ENCODE measurements at regions not wholly inside any gene's neighbourhood (a gene's known extent, or its start where the extent isn't known, plus 50 kb on each side); places are given as distances from the start of the nearest gene placed in this dataset.
"Not testable (repeated sequence)": the region's sequence is repeated elsewhere in the genome, so short reads cannot be mapped to it uniquely, and the experiment has no call there.

DNA sequence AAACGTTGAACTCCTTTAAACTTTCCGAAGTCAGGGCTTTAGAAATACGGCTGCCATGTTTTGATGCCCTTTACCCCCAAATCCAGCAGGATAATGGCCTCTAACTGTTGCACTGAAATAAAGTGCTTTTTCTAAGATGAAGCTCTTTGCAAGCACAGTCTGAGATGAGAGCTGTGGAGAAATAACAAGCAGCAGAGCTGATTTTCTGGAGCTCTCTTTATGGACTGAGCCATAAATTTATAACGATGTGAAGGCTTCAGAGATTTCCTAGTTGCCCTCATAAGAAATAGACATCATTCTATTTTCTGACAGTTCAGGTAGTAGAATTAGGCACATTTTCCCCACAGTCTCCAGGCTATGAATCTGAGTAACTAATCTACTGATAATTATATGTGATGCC lies 567.3 kb downstream of the PDHA2 start:
- TF ChIP-seq POLR2AphosphoS5 (IDR thresholded peaks at IDR 0.05) (no peak), EP300 (IDR thresholded peaks at IDR 0.05; ENCODE audit: low read depth) (no peak), POLR2A (IDR thresholded peaks at IDR 0.05) (no peak)
- TF ChIP-seq, protein P1, sequence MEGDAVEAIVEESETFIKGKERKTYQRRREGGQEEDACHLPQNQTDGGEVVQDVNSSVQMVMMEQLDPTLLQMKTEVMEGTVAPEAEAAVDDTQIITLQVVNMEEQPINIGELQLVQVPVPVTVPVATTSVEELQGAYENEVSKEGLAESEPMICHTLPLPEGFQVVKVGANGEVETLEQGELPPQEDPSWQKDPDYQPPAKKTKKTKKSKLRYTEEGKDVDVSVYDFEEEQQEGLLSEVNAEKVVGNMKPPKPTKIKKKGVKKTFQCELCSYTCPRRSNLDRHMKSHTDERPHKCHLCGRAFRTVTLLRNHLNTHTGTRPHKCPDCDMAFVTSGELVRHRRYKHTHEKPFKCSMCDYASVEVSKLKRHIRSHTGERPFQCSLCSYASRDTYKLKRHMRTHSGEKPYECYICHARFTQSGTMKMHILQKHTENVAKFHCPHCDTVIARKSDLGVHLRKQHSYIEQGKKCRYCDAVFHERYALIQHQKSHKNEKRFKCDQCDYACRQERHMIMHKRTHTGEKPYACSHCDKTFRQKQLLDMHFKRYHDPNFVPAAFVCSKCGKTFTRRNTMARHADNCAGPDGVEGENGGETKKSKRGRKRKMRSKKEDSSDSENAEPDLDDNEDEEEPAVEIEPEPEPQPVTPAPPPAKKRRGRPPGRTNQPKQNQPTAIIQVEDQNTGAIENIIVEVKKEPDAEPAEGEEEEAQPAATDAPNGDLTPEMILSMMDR (IDR thresholded peaks at IDR 0.05): no peak
- Histone ChIP-seq H3K9me3 (no peaks in the 10 kb centered on the region), H3K4me1 (no peaks in the 10 kb centered on the region), H3K36me3 (no peaks in the 10 kb centered on the region), H3K4me3 (no peak overlapping the region), H3K27me3 (no peaks in the 10 kb centered on the region), H3K27ac (no peak overlapping the region)
- no peak for DNase-seq
- intact Hi-C loops (cut with DNase I; ENCODE audit: low total_unique reads) (no loop called here), in situ Hi-C loops (cut with MboI; ENCODE audit: low pct_ligation_motif_present in 1 of 4, low pct_unique_long_range_greater_than_20kb in 1 of 4, low sequenced_read_pairs in 3 of 4) (no loop called here)
- 71% methylated on average over 4 of the region's 4 CpGs; no CpG with 5 or more reads in 1 of the 2 donors for WGBS, 2 donors (ENCODE audit: low coverage in 1 of 2)

DNA sequence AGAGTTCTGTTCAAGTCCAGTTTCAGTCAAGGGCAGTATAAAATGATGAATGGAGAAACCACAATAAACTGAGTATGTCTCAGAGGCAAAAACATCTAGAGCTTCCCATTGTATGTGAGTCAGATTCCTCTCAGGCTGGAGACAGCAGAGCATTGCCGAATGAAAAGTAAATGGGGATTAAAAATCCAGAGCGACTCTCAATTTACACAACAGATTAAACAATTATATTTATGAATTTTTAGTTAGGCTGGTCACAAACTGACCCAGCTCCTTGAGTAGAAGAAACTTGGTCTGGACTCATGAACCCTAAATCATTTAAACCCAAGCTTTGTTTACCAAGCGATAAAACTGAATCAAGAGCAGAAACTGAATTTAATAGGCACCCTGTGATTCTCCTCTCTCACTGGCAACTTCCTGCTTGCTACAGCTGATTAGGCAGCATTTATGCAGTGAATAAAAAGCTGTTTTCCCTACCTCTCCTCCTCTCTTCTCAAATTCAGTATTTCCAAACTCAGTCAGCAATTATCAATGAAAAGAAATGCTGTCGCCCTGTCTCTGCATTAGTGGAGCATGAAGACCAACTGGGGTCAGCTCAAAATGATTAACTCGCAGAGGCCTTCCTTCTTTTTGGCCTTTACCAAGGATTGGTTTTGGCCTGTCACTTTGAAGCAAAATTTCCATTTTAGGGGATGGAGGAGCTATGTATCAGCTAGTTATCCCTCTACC lies 568.0 kb downstream of the PDHA2 start:
- no peaks in the 10 kb centered on the region for H3K27me3 ChIP-seq
- in situ Hi-C loops (cut with MboI; ENCODE audit: low pct_ligation_motif_present in 1 of 4, low pct_unique_long_range_greater_than_20kb in 1 of 4, low sequenced_read_pairs in 3 of 4): no loop called here
- intact Hi-C loops (cut with DNase I; ENCODE audit: low total_unique reads): no loop called here
- TF ChIP-seq, protein P1 (IDR thresholded peaks at IDR 0.05): no peak
- H3K4me1 ChIP-seq: no peaks in the 10 kb centered on the region
- no peak overlapping the region for H3K4me3 ChIP-seq
- no peaks in the 10 kb centered on the region for H3K9me3 ChIP-seq
- no peaks in the 10 kb centered on the region for H3K36me3 ChIP-seq
- 37 to 56% methylated on average over 5 of the region's 5 CpGs for WGBS, 2 donors (ENCODE audit: low coverage in 1 of 2)
- H3K27ac ChIP-seq: no peak overlapping the region
- no peak for DNase-seq

DNA sequence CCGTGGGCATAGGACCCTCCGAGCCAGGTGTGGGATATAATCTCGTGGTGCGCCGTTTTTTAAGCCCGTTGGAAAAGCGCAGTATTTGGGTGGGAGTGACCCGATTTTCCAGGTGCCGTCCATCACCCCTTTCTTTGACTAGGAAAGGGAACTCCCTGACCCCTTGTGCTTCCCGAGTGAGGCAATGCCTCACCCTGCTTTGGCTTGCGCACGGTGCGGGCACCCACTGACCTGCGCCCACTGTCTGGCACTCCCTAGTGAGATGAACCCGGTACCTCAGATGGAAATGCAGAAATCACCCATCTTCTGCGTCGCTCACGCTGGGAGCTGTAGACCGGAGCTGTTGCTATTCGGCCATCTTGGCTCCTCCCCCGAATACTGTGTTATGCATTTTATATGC lies 575.0 kb downstream of the PDHA2 start:
- H3K4me3 ChIP-seq; DNase-seq; in situ Hi-C loops (cut with MboI; ENCODE audit: low pct_ligation_motif_present in 1 of 4, low pct_unique_long_range_greater_than_20kb in 1 of 4, low sequenced_read_pairs in 3 of 4); intact Hi-C loops (cut with DNase I; ENCODE audit: low total_unique reads); H3K27me3 ChIP-seq; H3K36me3 ChIP-seq; H3K4me1 ChIP-seq; H3K27ac ChIP-seq; H3K9me3 ChIP-seq: not testable (repeated sequence)
- 91 to 96% methylated on average over 8 to 21 of the region's 21 CpGs for WGBS, 2 donors (ENCODE audit: low coverage in 1 of 2)

DNA sequence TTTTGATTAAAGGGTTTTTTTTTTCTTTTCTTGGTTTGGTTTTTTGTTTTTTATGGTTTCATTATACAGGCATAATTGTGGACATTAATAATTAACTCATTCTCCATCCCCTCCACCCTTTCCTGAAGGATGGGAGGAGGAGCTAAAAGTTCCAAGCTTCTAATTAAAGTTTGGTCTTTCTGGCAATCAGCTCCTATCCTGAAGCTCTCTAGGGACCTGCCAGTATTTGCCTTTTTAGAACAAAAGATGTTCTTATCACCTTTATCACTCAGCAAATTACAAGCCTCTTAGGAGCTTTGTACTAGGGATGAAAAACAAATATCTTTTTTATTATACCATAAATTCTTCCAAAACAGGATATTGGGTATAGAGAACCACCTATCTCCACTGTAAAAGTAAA lies 589.8 kb downstream of the PDHA2 start:
- H3K9me3 ChIP-seq: no peaks in the 10 kb centered on the region
- in situ Hi-C loops (cut with MboI; ENCODE audit: low pct_ligation_motif_present in 1 of 4, low pct_unique_long_range_greater_than_20kb in 1 of 4, low sequenced_read_pairs in 3 of 4): no loop called here
- TF ChIP-seq EP300 (IDR thresholded peaks at IDR 0.05; ENCODE audit: low read depth) (no peak), POLR2A (IDR thresholded peaks at IDR 0.05) (no peak), POLR2AphosphoS5 (IDR thresholded peaks at IDR 0.05) (no peak)
- TF ChIP-seq, protein P1 (IDR thresholded peaks at IDR 0.05): no peak

DNA sequence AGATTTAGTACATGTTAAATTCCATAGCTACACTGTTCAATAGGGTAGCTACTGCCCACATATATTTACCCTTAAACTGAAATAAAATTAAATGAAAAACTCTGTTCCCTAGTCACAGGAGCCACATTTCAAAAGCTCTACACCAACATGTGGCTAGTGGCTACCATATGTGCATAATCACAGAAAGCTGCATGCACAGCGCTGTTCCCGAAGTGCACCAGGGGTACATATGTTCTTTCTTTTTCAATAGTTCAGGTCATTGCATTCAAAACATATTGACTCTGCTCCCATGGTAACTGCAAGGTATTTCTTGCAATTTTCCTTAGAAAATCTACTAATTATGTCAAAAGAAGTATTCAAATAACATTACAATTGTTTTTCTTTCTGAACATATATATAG lies 591.2 kb downstream of the PDHA2 start:
- no peak overlapping the region for H3K4me3 ChIP-seq
- H3K36me3 ChIP-seq: no peaks in the 10 kb centered on the region
- no peak for DNase-seq
- no peak overlapping the region for H3K27ac ChIP-seq
- no peaks in the 10 kb centered on the region for H3K9me3 ChIP-seq
- TF ChIP-seq, protein P1 (IDR thresholded peaks at IDR 0.05): no peak
- TF ChIP-seq POLR2AphosphoS5 (IDR thresholded peaks at IDR 0.05): no peak
- TF ChIP-seq POLR2A (IDR thresholded peaks at IDR 0.05): no peak
- no peak for TF ChIP-seq EP300 (IDR thresholded peaks at IDR 0.05; ENCODE audit: low read depth)
- in situ Hi-C loops (cut with MboI; ENCODE audit: low pct_ligation_motif_present in 1 of 4, low pct_unique_long_range_greater_than_20kb in 1 of 4, low sequenced_read_pairs in 3 of 4): no loop called here
- 93 to 100% methylated on average over 2 of the region's 2 CpGs for whole genome bisulfite sequencing, 2 donors (ENCODE audit: low coverage in 1 of 2)
- intact Hi-C loops (cut with DNase I; ENCODE audit: low total_unique reads): no loop called here
- no peaks in the 10 kb centered on the region for H3K27me3 ChIP-seq
- no peaks in the 10 kb centered on the region for H3K4me1 ChIP-seq

More for the DNA sequence above, 589.8 kb downstream of the PDHA2 start:
- Histone ChIP-seq H3K36me3 (no peaks in the 10 kb centered on the region), H3K4me3 (no peak overlapping the region), H3K4me1 (no peaks in the 10 kb centered on the region), H3K27me3 (no peaks in the 10 kb centered on the region), H3K27ac (no peak overlapping the region)
- intact Hi-C loops (cut with DNase I; ENCODE audit: low total_unique reads): no loop called here
- no peak for DNase-seq

Data from transverse colon (tissue), 4 donors.